H1 (cell line): ENCODE measurements at regions not wholly inside any gene's neighbourhood (a gene's known extent, or its start where the extent isn't known, plus 50 kb on each side); places are given as distances from the start of the nearest gene placed in this dataset.
A peak's percentile ranks its signal among the peaks of the same experiment; 100 is the strongest.

ENCODE experiments used
- CTCF ChIA-PET: fragments of 300-600 bp; sonication (Branson Sonifier 250); formaldehyde crosslinking; loops from one replicate; lab custom pipeline; 2021; ENCODE audit not compliant: partially characterized antibody; lab: Charles Lee
- POLR2A ChIA-PET: fragments of 300-600 bp; sonication (Branson Sonifier 250); formaldehyde crosslinking; loops from one replicate; lab custom pipeline; 2021; ENCODE audit warnings: inconsistent platforms; ENCODE audit not compliant: partially characterized antibody; lab: Charles Lee
- DNase-seq, 2 experiments: peaks; one replicate each; pipeline versions ENCODE4 v3.0.0 to v3.0.0-alpha.2; 2010 to 2022; ENCODE audit warnings: low spot score in 2 of 2, low read depth in 1 of 2, mixed read lengths in 1 of 2
- FAIRE-seq: peaks from 2 replicates; lab custom pipeline; 2011; peaks lifted over from hg19 to GRCh38; lab: Jason Lieb, UNC
- H2AFZ ChIP-seq: 2 replicates; pipeline ENCODE4 v1.8.1; 2012; ENCODE audit warnings: low read length, inconsistent platforms
- H2AK5ac ChIP-seq: 2 replicates; pipeline ENCODE4 v1.6.1; 2013; ENCODE audit warnings: low read depth, low read length
- H2BK120ac ChIP-seq: replicated peaks from 2 replicates; pipeline ENCODE3; 2013; ENCODE audit warnings: low read depth, low read length, inconsistent platforms
- H2BK12ac ChIP-seq: 2 replicates; pipeline ENCODE4 v1.6.1; 2013; ENCODE audit warnings: low read depth, low read length
- H2BK15ac ChIP-seq: 2 replicates; pipeline ENCODE4 v1.6.1; 2013; ENCODE audit warnings: low read length
- H2BK20ac ChIP-seq: 2 replicates; pipeline ENCODE4 v1.6.1; 2013; ENCODE audit warnings: low read length
- H2BK5ac ChIP-seq: 2 replicates; pipeline ENCODE4 v1.6.1; 2013; ENCODE audit warnings: low read depth, low read length
- H3K14ac ChIP-seq: 2 replicates; pipeline ENCODE4 v1.6.1; 2013; ENCODE audit warnings: inconsistent platforms; ENCODE audit not compliant: insufficient read length
- H3K18ac ChIP-seq: 2 replicates; pipeline ENCODE4 v1.6.1; 2013; ENCODE audit warnings: low read length; ENCODE audit errors: extremely low read depth
- H3K23ac ChIP-seq: 2 replicates; pipeline ENCODE4 v1.6.1; 2013; ENCODE audit warnings: inconsistent platforms; ENCODE audit not compliant: insufficient read length
- H3K23me2 ChIP-seq: 2 replicates; pipeline ENCODE4 v1.6.1; 2013; ENCODE audit warnings: low read depth, low read length
- H3K27ac ChIP-seq: 2 replicates; pipeline ENCODE4 v1.6.1; 2011; ENCODE audit warnings: low read depth, low read length, inconsistent platforms
- H3K27me3 ChIP-seq, 4 experiments: replicated peaks in 1 of 4; 1 replicate in 1 of 4; 2 replicates in 3 of 4; pipeline versions ENCODE4 v1.6.1 to v1.8.1; 2011 to 2013; ENCODE audit warnings: low read length in 3 of 4, mild to moderate bottlenecking in 3 of 4, inconsistent platforms in 2 of 4, mixed read lengths in 2 of 4, moderate library complexity in 1 of 4; ENCODE audit not compliant: control insufficient read depth in 3 of 4, insufficient read depth in 3 of 4; ENCODE audit errors: extremely low read depth in 1 of 4
- H3K36me3 ChIP-seq, 4 experiments: 2 replicates each; pipeline versions ENCODE4 v1.6.1 to v1.8.1; 2011 to 2013; ENCODE audit warnings: mild to moderate bottlenecking in 4 of 4, low read length in 3 of 4, moderate library complexity in 2 of 4, control low read depth in 1 of 4, inconsistent platforms in 1 of 4; ENCODE audit not compliant: insufficient read depth in 4 of 4, control insufficient read depth in 2 of 4
- H3K4ac ChIP-seq: replicated peaks from 2 replicates; pipeline ENCODE3; 2013; ENCODE audit warnings: low read length, low read depth, mixed read lengths, inconsistent platforms; ENCODE audit not compliant: insufficient read length
- H3K4me1 ChIP-seq, 4 experiments: replicated peaks in 1 of 4; 1 replicate in 1 of 4; 2 replicates in 3 of 4; pipeline versions ENCODE4 v1.6.1 to v1.8.1; 2011 to 2013; ENCODE audit warnings: low read length in 3 of 4, inconsistent platforms in 2 of 4, mixed read lengths in 1 of 4; ENCODE audit not compliant: insufficient read depth in 4 of 4, control insufficient read depth in 3 of 4
- H3K4me2 ChIP-seq, 2 experiments: 2 replicates each; pipeline versions ENCODE4 v1.6.1 to v1.8.1; 2011 to 2013; ENCODE audit warnings: low read depth in 2 of 2, low read length in 2 of 2, control low read depth in 1 of 2, inconsistent platforms in 1 of 2, mild to moderate bottlenecking in 1 of 2; ENCODE audit not compliant: insufficient read depth in 1 of 2
- H3K4me3 ChIP-seq, 4 experiments: fragments of 200-600, 300-600 bp in 1 of 4; sonication (generic), shearing (Covaris generic), sonication (Bioruptor Twin) in 1 of 4; 2 replicates each; pipeline versions ENCODE4 v1.5.1 to v1.8.1; 2011 to 2016; ENCODE audit warnings: low read length in 4 of 4, low read depth in 3 of 4, control low read depth in 2 of 4, inconsistent platforms in 2 of 4, mild to moderate bottlenecking in 2 of 4, mixed read lengths in 1 of 4, moderate library complexity in 1 of 4; ENCODE audit not compliant: insufficient read depth in 2 of 4; ENCODE audit errors: extremely low read depth in 1 of 4
- H3K56ac ChIP-seq: replicated peaks from 2 replicates; pipeline ENCODE3; 2013; ENCODE audit warnings: low read depth, mild to moderate bottlenecking, mixed read lengths, low read length, inconsistent platforms; ENCODE audit not compliant: insufficient read length
- H3K79me1 ChIP-seq: 2 replicates; pipeline ENCODE4 v1.6.1; 2013; ENCODE audit warnings: low read depth, low read length, control low read depth
- H3K79me2 ChIP-seq, 2 experiments: 2 replicates each; pipeline versions ENCODE4 v1.6.1 to v1.8.1; 2012 to 2013; ENCODE audit warnings: low read length in 2 of 2, mild to moderate bottlenecking in 2 of 2, inconsistent platforms in 1 of 2; ENCODE audit not compliant: insufficient read depth in 2 of 2, control insufficient read depth in 1 of 2
- H3K9ac ChIP-seq, 4 experiments: replicated peaks in 1 of 4; 1 replicate in 1 of 4; 2 replicates in 3 of 4; pipeline versions ENCODE4 v1.6.1 to v1.8.1; 2011 to 2013; ENCODE audit warnings: low read depth in 3 of 4, low read length in 3 of 4, control low read depth in 2 of 4, mild to moderate bottlenecking in 2 of 4, moderate library complexity in 2 of 4, inconsistent platforms in 1 of 4; ENCODE audit errors: extremely low read depth in 1 of 4
- H3K9me3 ChIP-seq, 2 experiments: 2 replicates each; pipeline versions ENCODE4 v1.6.1 to v1.8.1; 2012 to 2013; ENCODE audit warnings: mild to moderate bottlenecking in 2 of 2, moderate library complexity in 2 of 2, control low read depth in 1 of 2, inconsistent platforms in 1 of 2, low read depth in 1 of 2, low read length in 1 of 2, mixed read lengths in 1 of 2; ENCODE audit not compliant: insufficient read depth in 2 of 2
- H4K20me1 ChIP-seq, 2 experiments: replicated peaks in 1 of 2; 2 replicates each; pipeline versions ENCODE3 to v1.8.1; 2011 to 2013; ENCODE audit warnings: inconsistent platforms in 2 of 2, low read length in 2 of 2, mild to moderate bottlenecking in 1 of 2; ENCODE audit not compliant: insufficient read depth in 2 of 2, control insufficient read depth in 1 of 2
- H4K5ac ChIP-seq: 2 replicates; pipeline ENCODE4 v1.6.1; 2013; ENCODE audit warnings: low read length, low read depth, mixed read lengths, inconsistent platforms; ENCODE audit not compliant: insufficient read length
- H4K8ac ChIP-seq: 2 replicates; pipeline ENCODE4 v1.8.0; 2013; ENCODE audit warnings: mild to moderate bottlenecking, moderate library complexity, low read length, inconsistent platforms; ENCODE audit not compliant: insufficient read depth; ENCODE audit errors: extremely low read depth
- H4K91ac ChIP-seq: replicated peaks from 2 replicates; pipeline ENCODE3; 2013; ENCODE audit warnings: low read length, mixed read lengths, inconsistent platforms; ENCODE audit not compliant: insufficient read length
- CTCF ChIP-seq, 3 experiments: IDR thresholded peaks; 1 replicate in 2 of 3; 2 replicates in 1 of 3; pipeline versions ENCODE4 v1.5.1 to v1.6.1; 2011; ENCODE audit warnings: low read length in 3 of 3, mild to moderate bottlenecking in 3 of 3, inconsistent platforms in 2 of 3, low read depth in 1 of 3, moderate library complexity in 1 of 3; ENCODE audit not compliant: insufficient read depth in 1 of 3; ENCODE audit errors: control extremely low read depth in 1 of 3
- RAD21 ChIP-seq, 2 experiments: IDR thresholded peaks in 1 of 2; conservative IDR thresholded peaks in 1 of 2; 2 replicates each; pipeline ENCODE4 v1.6.1; 2011; ENCODE audit warnings: low read depth in 2 of 2, low read length in 2 of 2, improper control_type of control experiment in 1 of 2, inconsistent platforms in 1 of 2, mild to moderate bottlenecking in 1 of 2, moderate library complexity in 1 of 2
- RFX5 ChIP-seq: IDR thresholded peaks from 2 replicates; pipeline ENCODE4 v1.6.1; 2011; ENCODE audit warnings: low read depth, low read length, improper control_type of control experiment, borderline replicate concordance
- WGBS, 2 experiments: shearing (Covaris generic) in 1 of 2; methylation state at CpG; one replicate each; pipeline versions ENCODE4 v1.1.6 to v1.1.7; 2013 to 2015; ENCODE audit warnings: low lambda C conversion rate in 2 of 2, mixed read lengths in 2 of 2, inconsistent platforms in 1 of 2, low coverage in 1 of 2, missing lambda C conversion rate in 1 of 2; ENCODE audit not compliant: insufficient replicate concordance in 2 of 2, insufficient coverage in 1 of 2, insufficient read length in 1 of 2; ENCODE audit errors: extremely low coverage in 1 of 2, missing lambda C conversion rate in 1 of 2; 5-methylcytosine and 5-hydroxymethylcytosine counted together

DNA sequence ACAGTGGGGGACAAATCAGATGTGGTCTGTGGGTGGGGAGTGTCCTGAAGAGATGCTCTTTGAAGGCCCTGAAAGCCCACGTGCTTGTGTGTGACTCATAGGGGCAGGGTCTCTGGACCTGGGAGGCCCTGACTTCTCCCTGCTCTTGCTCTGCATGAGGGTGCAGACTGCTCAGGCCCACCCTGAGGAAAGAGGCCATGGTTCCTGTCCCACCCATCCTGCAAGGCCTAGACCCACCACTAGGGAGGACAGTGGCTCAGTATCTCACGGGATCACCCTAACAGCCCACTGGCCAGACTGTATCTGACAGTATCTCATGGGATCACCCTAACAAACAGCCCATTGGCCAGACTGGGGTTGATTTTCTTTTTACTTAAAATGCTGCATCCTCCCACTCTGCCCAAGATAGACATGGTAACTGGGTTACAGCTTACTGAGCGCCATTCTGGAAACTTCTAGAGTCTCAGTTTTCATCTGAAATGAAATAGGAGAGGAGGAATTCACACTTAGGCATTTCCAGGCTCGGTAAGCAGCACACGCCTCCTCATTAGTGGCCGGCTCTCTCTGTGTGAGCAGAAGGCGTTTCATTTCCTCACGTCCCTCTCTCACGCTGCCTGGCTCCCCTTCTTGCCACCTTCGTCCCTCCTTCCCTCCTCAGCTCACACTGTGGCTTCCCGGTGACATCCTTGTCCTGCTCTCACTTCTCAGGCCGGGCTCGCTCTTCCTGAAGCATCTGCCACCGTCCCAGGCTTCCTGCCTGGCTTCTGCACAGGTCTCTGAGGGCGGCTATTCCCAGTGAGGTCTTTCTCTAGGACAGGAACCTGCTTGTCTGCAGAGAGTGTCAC is 242.6 kb downstream of the GLRX3 start:
- no peak overlapping the region for H2BK12ac ChIP-seq
- peaks cover 3% of the 10 kb centered on the region; the same call in 1 of the 2 replicates for H3K23me2 ChIP-seq
- H4K91ac ChIP-seq, result no peak overlapping the region
- no peaks in the 10 kb centered on the region for H3K27me3 ChIP-seq
- no peaks in the 10 kb centered on the region for H3K36me3 ChIP-seq
- FAIRE-seq, result no peak
- no peak overlapping the region for H2BK15ac ChIP-seq
- no peak overlapping the region for H2AK5ac ChIP-seq
- peaks cover 1 to 3% of the 10 kb centered on the region in 2 experiments; a peak in 1 of 4 replicates for H3K9me3 ChIP-seq
- ChIA-PET POLR2A (no interaction called here), CTCF (interaction anchor here (0.9 to 1.6 kb wide), 6 partner anchors 9 to 39 kb away, joined by 3 to 5 read pairs (median 3); no protein-coding TSS in a partner anchor)
- 79% methylated on average over 15 of the region's 15 CpGs; no CpG with 5 or more reads in 1 of the 2 experiments for WGBS, 2 experiments
- no peak overlapping the region for H4K5ac ChIP-seq
- H3K9ac ChIP-seq, result no peak overlapping the region
- H2BK20ac ChIP-seq, result no peak overlapping the region; the same call in 1 of the 2 replicates
- no peak overlapping the region for H3K18ac ChIP-seq
- no peak overlapping the region for H3K4me3 ChIP-seq
- no peak overlapping the region for H4K8ac ChIP-seq
- H3K23ac ChIP-seq, result no peak overlapping the region
- no peaks in the 10 kb centered on the region for H3K79me1 ChIP-seq
- no peaks in the 10 kb centered on the region for H3K79me2 ChIP-seq
- H3K4me1 ChIP-seq, result 0 out of 7 replicates have a peak, but pooled peaks cover 0 to 2% (median 0%) of the 10 kb centered on the region in 4 experiments
- no peak overlapping the region for H3K27ac ChIP-seq
- no peak overlapping the region for H3K14ac ChIP-seq
- DNase-seq, result peak in 1 of 2 experiments; percentile 56
- H2BK120ac ChIP-seq, result no peak overlapping the region
- no peak overlapping the region for H3K56ac ChIP-seq
- H4K20me1 ChIP-seq, result no peaks in the 10 kb centered on the region
- no peak overlapping the region for H3K4ac ChIP-seq
- TF ChIP-seq CTCF (IDR thresholded peaks at IDR 0.05; ENCODE audit: control extremely low read depth in 1 of 3, insufficient read depth in 1 of 3, low read depth in 1 of 3, low read length in 3 of 3) (peak; percentile 43 to 76 (median 66)), RAD21 (IDR thresholded peaks at IDR 0.05 in 1 of 2, conservative IDR thresholded peaks at IDR 0.05 in 1 of 2; ENCODE audit: low read depth in 2 of 2, low read length in 2 of 2) (peak; percentile 40 to 58), RFX5 (no peak)
- TF ChIP-seq, all 59 proteins: peak for 2
- Histone ChIP-seq H3K4me2 (no peak overlapping the region), H2BK5ac (no peak overlapping the region), H2AFZ (no peak overlapping the region)
